Hypothalamus (tissue), 51 donors: ENCODE measurements at regions not wholly inside any gene's neighbourhood (a gene's known extent, or its start where the extent isn't known, plus 50 kb on each side); places are given as distances from the start of the nearest gene placed in this dataset.
"Not testable (repeated sequence)": the region's sequence is repeated elsewhere in the genome, so short reads cannot be mapped to it uniquely, and the experiment has no call there.

Experiments
- DNase-seq, 51 donors: peaks; one replicate each; lab custom pipeline; 2025; lab: John Stamatoyannopoulos, UW

DNA sequence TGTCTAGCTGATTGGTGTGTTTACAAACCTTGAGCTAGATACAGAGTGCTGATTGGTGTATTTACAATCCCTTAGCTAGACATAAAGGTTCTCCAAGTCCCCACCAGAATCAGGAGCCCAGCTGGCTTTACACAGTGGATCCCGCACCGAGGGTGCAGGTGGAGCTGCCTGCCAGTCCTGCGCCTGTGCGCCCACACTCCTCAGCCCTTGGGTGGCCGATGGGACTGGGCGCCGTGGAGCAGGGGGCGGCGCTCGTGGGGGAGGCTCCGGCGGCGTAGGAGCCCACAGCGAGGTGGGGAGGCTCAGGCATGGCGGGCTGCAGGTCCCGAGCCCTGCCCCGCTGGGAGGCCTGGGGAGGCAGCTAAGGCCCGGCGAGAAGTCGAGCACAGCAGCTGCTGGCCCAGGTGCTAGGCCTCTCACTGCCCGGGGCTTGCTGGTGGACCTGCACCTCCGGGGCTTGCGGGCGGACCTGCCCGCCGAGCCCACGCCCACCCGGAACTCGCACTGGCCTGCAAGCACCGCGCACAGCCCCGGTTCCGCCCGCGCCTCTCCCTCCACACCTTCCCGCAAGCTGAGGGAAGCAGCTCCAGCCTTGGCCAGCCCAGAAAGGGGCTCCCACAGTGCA is 51.0 kb upstream of the CDYL start:
- DNase-seq, result not testable (repeated sequence)

DNA sequence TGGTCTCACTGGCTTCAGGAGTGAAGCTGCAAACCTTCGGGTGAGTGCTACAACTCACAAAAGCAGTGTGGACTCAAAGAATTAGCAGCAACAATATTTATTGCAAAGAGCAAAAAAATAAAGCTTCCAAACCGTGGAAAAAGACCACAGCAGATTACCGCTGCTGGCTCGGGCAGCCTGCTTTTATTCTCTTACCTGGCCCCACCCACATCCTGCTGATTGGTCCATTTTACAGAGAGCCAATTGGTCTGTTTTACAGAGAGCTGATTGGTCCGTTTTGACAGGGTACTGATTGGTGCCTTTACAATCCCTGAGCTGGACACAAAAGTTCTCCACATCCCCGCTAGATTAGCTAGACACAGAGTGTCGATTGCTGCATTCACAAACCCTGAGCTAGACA is 51.5 kb upstream of the CDYL start:
- not testable (repeated sequence) for DNase-seq

DNA sequence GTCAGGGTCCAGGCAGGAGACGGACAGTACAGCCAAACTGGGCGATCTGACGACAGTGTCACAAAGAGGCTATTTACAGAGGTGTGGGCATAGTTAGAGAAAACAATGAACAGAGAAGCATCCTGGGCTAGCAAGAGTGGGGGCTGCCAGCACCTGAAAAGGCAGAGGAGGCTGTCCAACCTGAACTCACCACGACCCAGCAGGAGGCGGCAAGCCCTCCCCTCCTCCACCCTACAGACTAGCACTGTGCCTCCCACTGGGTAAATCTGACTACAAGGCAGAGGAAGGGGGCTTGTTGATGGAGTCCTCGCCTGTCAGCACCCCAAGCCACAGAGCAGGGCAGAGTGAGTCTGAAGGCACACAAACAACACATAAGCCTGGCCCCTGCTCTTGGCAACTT is 52.8 kb upstream of the CDYL start:
- DNase-seq, result no peak

DNA sequence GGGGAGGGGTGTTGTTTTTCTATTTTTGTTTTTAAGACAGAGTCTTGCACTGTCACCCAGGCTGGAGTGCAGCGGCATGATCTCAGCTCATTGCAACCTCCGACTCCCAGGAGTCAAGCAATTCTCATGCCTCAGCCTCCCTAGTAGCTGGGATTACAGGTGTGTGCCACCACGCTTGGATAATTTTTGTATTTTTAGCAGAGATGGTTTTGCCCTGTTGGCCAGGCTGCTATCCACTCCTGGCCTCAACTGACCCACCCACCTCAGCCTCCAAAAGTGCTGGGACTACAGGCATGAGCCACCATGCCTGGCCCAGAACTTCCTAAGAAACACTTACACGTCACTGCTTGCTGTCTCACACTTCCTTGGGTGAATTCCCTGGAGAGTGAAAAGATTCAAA is 54.8 kb upstream of the CDYL start:
- not testable (repeated sequence) for DNase-seq

DNA sequence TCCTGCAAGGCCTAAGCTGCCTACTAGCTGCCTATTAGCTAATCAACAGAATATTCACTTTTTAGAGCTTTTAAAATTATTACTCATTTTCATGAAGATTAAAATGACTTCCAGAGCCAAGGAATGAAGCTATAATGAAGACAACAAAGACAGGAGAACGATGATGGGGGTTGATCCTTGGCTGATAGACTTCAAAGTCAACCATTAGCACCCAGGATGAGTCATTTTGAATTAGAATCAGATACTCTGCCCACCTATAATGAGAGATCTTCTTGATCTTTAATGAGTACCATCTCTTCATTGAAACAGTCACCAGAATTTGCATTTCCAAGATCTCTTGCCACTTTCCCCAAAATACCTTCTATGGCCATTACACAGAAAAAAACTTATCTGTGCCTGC is 56.7 kb upstream of the CDYL start:
- DNase-seq, result no peak

DNA sequence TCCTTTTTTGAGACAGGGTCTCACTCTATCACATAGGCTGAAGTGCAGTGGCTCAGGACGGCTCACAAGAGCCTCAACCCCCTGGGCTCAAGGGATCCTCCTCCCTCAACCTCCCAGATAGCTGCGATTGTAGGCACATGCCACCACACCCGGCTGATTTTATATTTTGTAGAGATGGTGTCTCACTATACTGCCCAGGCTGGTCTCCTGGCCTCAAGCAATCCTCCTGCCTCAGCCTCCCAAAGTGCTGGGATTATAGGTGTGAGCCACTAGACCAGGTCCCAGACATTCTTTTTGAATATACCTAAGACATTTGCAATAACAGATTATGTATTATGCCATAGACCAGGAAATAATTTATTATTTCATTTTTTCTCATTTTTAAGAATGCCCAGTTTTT is 58.3 kb upstream of the CDYL start:
- no peak for DNase-seq

DNA sequence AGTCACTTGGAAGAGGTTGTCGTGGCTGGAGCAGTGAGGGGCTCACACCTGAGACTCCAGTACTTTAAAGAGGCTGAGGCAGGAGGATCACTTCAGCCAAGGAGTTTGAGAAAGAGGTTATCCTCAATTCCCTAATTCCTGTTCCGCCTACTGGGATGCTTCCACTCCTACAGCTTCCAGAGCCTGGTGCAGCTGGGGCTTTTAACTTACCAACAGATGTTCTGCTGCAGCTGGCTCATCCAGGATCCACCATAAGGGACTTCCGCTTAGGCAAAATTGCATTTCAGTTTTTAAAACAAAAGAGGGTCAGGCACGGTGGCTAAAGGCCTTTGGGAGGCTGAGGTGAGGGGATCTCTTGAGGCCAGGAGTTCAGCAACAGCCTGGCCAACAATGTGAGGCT is 59.1 kb upstream of the CDYL start:
- no peak for DNase-seq

DNA sequence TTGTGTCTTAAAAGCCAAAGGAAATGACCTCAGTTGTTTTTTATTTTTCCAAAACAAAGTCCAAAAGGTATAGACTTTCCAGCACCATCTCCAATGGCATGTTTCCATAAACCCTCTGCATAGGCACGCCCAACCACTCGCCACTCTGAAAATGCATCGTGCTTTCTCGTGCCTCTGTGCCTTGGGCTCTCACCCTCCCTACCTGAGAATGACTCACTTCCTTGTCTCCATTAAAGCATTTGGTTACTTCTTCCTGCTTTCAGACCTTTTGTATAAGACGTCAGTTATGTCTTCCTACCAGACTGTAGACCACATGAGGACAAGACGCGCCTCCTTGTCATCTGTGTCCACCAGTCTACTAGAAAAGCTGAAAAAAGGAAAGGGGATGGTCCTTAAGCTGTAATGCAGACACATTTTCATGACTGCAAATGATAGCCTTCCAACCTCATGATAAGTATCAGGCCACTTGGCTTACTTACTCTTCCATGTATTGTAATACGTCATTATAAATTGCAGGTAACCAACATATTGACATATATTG is 61.2 kb upstream of the CDYL start:
- no peak for DNase-seq

DNA sequence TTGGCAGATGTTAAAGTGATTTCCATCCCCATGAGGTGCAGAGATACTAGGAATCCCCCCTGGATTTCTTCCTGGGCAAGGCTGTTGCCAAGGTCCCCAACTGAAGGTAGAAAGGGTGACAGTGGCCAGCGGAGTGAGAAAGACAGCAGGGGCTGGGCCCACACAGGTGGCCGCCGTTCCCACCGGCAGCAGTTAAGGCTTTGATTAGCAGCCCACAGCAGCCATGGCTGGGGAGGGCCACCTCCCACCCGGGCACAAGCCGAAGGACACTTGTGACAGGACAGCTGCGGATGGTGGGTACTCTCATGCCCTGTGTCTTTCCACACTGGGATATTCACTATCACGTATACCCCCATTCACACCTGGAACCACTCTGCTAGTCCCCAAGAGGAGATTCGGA is 63.9 kb upstream of the CDYL start:
- DNase-seq, result no peak

DNA sequence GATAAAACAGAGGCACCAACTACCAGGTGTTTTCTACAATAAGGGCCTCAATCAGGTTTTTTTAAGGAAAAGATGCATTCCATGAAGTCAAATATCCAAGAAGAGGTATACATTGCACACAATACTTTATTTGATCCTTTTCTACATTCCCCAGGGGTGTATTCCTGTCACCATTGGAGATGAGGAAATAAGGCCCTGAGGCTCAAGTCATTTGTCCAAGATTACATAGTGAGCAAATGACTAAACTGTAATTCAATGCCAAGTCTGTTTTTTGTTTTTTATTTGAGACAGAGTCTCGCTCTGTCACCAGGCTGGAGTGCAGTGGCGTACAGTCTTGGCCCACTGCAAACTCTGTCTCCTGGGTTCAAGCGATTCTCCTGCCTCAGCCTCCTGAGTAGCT is 69.2 kb upstream of the CDYL start:
- DNase-seq, result no peak

DNA sequence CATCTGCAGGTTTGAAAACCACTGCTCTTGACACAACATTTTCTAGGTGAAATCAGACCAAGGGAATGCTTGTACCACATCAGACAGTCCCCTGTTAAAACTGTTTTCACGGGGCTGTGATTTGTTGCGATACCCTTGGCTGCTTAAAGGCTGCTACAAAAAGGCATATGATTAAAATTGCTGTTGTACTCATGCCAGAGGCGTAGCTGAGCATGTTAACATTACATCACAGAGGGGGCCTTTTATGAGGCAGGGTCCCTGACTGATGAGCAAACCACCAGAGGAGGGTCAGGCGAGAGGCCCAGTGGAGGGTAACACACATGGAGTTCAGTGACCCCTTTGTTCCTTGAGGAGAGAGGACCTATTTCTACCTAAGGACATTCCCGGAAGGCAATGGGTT is 70.4 kb upstream of the CDYL start:
- no peak for DNase-seq

DNA sequence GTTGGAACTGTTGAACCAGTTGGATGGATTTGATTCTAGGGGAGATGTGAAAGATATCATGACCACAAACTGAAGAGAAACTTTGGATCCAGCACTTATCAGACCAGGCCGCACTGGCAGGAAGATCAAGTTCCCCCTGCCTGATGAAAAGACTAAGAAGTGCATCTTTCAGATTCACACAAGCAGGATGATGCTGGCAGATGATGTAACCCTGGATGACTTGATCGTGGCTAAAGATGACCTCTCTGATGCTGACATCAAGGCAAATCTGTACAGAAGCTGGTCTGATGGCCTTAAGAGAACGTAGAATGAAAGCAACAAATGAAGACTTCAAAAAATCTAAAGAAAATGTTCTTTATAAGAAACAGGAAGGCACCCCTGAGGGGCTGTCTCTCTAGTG is 72.8 kb upstream of the CDYL start:
- DNase-seq, result no peak

DNA sequence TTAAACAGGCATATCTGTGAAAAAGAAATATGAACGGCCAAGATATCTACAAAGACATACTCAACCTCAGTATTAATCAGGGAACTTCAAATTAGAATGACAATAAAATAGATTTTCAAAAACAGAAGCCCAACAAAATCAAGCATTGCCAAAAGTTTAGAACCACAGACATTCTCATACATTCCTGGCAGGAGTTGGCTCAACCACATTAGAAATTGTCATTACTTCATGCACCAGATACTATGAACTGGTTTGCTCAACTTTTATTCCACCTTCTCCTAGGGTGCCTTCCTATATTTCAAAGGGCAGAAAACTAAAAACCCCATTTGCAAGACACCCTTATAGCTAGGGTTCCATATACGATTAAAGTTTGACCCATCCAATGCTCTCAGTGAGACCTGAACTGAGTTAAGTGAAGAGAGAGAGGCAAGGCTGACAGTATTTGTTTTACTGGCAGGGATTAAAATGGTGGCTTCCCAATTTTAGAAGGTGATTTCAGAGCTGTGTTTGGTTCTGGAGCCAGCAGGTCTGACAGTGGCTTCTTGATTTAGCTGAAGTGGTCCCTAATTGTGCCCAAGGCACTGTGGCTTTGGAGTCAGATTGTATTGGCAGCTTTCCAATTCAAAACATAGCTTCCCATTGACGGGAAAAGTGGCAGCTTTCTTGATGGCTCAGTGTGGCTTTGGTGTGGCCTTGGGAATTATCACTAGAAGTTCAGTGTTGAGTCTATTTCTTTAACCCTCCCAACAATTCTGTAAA is 77.1 kb upstream of the CDYL start:
- no peak for DNase-seq

DNA sequence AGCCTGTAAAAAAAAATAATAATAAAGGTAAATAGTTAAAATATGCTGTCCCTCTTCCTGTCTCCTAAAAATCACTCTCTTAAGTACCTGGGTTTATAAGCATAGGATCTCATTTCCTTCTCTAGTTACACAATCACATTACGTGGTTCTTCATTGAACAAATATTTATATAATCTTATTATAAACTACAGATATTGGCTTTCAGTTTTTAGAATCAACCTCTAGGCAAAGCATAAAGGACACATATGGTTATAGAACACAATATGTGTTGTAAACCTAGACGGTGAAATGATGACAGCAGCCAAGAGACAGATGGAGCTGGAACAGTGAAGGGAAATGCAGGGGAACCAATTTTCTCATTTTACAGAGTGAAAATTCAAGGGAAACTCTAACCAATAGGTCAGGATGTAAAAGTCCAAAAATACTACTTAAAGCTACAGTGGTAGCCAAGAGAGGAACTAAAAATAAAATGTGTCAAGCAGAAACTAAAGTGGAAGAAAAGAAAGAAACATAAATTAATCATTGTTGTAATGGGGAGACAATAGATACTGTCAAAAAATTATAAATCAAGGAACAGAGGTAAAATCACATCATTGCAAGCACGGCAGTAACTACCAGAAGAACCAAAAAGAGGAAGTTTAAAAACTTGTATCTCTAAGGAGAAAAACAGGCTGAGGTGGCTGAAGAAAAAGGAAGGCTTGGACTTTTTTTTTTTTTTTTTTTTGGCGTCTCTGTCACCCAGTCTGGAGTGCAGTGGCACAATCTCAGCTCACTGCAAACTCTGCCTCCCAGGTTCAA is 82.8 kb upstream of the CDYL start:
- DNase-seq, result no peak

DNA sequence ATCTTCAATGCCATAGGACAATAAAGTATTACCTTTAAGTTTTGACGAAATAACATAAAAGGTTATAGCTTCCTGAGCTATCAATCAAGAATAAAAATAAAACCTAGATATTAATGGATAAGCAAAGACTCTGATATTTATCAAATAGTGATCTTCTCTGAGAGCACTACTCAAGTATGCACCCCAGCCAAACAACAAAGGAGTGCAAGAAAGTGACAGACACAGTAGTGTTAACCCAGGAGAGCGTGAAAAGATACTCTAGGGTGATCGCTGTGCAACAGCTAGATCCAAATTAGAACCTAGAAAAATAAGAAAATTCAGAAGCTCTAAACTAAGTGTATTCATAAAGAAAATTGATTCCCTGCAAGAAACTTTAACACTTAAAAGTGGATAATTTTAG is 83.5 kb upstream of the CDYL start:
- no peak for DNase-seq

DNA sequence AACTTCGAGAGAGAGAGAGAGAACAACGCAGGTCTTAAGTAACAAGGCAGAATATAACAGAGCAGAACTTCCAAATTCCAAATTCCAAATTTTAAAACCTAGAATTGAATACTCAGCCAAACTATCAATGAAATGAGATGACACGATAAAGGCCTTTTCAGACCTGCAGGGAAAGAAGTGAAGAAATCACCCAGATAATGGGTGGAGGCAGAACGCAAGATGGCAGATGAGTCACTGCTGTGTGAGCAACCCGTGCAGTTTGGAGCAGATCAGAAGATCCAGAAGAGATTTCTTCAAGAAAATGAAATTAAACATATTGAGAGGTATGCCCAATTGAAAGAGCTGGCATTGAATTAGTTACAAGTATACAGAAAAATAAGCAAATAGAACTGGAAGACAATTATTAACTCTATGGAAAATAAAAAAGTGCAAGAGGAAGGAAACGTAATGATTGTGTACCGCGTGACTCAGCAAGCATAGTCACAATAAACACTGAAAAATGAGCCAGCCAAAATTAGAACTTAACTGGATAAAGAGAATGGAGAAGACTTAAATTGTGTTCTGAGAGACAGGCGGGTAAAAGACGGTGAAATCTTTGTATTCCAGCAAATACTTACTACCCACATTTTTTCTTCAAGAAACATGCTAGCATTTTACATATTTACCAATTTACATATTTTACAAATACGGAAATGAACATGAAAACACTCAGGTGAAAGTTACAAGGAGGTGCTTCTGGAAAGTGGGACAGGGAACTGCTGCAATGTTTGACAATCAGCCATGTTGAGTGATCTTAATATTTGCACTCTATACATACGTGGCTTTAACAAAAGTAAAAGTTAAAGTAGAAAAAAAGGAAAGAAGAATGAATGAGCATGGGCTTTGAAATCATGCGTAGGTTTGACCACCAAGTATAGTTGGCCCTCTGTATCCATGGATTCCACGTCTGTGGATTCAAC is 87.9 kb upstream of the CDYL start:
- peak in 1 of 51 donors; percentile 6 for DNase-seq

DNA sequence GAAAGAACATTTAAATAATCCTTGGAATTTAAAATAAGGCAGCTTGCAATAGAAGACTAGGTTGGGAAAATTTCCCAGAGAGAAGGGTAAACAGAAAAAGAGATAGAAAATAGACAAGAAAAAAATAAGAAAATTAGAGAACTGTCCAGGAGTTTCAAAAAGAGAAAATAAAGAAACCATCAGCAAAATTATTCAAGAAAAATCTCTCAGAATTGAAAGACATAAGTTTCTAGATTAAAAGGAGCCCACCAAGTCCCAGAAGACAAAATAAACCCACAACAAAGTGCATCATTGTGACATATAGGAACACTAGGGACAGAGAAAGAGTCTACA is 88.6 kb upstream of the CDYL start:
- no peak for DNase-seq

DNA sequence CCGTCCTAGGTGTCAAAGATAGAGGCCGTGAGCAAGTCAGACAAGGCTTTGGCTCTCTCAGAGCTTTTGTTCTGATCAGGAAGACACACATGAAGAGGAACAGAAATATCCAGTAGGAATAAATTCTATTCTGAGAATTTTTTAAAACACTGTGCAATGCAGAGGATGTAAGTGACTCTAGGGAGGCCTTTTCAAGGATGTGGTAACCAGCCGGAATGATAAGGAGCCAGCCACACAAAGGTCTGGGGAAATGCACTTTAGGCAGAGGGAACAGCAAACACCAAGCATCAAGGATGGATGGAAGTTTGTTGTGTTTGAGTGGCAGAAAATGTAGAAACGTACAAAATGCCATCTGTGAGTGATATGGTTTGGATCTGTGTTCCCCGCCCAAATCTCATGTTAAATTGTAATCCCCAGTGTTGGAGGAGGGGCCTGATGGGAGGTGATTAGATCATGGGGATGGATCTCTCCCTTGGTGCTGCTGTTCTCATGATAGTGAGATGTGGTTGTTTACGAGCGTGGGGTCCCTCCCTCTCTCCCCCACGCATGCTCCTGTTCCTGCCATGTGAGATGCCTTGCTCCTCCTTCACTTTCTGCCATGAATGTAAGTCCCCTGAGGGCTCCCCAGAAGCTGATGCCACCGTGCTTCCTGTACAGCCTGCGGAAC is 93.6 kb upstream of the CDYL start:
- no peak for DNase-seq

DNA sequence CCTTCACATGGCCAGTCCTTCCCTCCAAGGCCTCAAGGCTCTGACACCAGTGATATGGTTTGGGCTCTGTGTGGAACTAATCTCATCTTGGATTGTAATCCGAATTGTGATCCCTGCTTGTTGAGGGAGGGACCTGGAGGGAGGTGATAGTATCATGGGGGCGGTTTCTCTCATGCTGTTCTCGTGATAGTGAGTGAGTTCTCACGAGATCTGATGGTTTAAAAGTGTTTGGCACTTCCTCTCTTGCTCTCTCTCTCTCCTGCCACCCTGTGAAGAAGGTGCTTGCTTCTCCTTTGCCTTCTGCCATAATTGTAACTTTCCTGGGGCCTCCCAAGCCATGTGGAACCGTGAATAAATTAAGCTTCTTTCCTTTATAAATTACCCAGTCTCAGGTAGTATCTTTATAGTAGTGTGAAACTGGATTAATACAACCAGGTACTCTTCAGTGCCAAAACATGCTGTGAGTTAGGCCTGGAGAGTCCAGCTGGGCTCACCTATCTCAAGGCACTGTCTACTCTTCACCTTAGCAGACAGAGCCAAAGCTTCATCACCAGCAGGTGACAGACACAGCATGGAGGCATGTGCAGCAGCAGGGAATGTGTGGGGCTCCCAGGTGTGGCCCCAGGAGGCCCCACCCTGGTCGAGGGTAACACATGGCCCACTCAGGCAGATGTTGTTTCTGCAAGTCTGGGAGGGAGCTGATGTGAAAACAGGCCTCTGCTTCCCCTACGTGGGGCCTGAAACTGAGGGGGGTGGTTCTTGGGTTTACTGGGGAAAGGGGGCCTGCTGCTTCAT is 97.5 kb upstream of the CDYL start:
- DNase-seq, result no peak
